ENCODE measurements at regions not wholly inside any gene's neighbourhood (a gene's known extent, or its start where the extent isn't known, plus 50 kb on each side); places are given as distances from the start of the nearest gene placed in this dataset.
"Not testable (repeated sequence)": the region's sequence is repeated elsewhere in the genome, so short reads cannot be mapped to it uniquely, and the experiment has no call there.

DNA sequence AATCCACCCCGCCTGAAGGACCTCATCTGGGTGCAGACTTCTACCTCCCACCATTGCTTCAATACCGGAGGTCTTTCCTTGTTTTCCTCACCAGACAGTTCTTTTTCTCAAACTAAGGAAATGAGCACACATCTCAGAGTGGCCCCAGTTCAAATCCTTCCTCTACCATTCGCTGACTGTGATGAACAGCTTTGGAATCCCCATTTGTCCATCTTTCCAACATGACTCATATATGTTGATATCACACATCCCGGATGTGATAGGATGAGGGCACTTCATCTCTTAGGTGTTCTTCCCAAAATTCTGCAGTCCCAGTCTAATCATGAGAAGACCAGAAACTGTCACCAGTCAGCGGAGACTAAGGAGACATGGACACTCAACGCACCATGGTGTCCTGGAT lies 67.9 kb upstream of the SMURF2 start:
- not testable (repeated sequence) for TF ChIP-seq POLR2AphosphoS5, POLR2A (IDR thresholded peaks at IDR 0.05)
- TF ChIP-seq, protein P1, sequence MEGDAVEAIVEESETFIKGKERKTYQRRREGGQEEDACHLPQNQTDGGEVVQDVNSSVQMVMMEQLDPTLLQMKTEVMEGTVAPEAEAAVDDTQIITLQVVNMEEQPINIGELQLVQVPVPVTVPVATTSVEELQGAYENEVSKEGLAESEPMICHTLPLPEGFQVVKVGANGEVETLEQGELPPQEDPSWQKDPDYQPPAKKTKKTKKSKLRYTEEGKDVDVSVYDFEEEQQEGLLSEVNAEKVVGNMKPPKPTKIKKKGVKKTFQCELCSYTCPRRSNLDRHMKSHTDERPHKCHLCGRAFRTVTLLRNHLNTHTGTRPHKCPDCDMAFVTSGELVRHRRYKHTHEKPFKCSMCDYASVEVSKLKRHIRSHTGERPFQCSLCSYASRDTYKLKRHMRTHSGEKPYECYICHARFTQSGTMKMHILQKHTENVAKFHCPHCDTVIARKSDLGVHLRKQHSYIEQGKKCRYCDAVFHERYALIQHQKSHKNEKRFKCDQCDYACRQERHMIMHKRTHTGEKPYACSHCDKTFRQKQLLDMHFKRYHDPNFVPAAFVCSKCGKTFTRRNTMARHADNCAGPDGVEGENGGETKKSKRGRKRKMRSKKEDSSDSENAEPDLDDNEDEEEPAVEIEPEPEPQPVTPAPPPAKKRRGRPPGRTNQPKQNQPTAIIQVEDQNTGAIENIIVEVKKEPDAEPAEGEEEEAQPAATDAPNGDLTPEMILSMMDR (IDR thresholded peaks at IDR 0.05): not testable (repeated sequence)
